K562 (cell line): ENCODE measurements at regions not wholly inside any gene's neighbourhood (a gene's known extent, or its start where the extent isn't known, plus 50 kb on each side); places are given as distances from the start of the nearest gene placed in this dataset.

Experiments used
- ATAC-seq: fragments of 200-7000 bp; cut with Tn5 transposase; 3 replicates; pipeline ENCODE4 v1.9.1; 2020; ENCODE audit warnings: moderate library complexity
- BruUV-seq: library from RNA; stranded (reverse); fragments of 400-500 nt; replicated peaks from 2 replicates; lab custom pipeline; 2021; lab: Mats Ljungman, UMichigan
- CTCF ChIA-PET: fragments of 300-600 bp; formaldehyde crosslinking; extraction: SDS; loops from one replicate; lab custom pipeline; 2021; ENCODE audit warnings: low intra/inter-chr PET ratio; lab: Yijun Ruan, JAX
- POLR2A ChIA-PET: fragments of 300-600, 350-650 bp; sonication (Branson Sonifier 250); formaldehyde crosslinking; extraction: SDS; loops from one replicate; lab custom pipeline; 2021; ENCODE audit warnings: antibody characterized with exemption, inconsistent platforms; lab: Yijun Ruan, JAX
- DNase-seq, 4 experiments: peaks; one replicate each; pipeline versions ENCODE4 v3.0.0 to v3.0.0-alpha.2; 2011 to 2018; ENCODE audit warnings: low spot score in 3 of 4, mixed read lengths in 3 of 4; ENCODE audit errors: extremely low read depth in 1 of 4
- FAIRE-seq: peaks from 2 replicates; lab custom pipeline; 2011; peaks lifted over from hg19 to GRCh38; lab: Jason Lieb, UNC
- H2AFZ ChIP-seq: 2 replicates; pipeline ENCODE4 v1.6.0; 2011; ENCODE audit warnings: low read depth, low read length, control low read depth, inconsistent platforms
- H3K27ac ChIP-seq: fragments of 200-600 bp; 3 replicates; pipeline ENCODE4 v1.8.0; 2011; ENCODE audit warnings: low read depth, mild to moderate bottlenecking, control low read depth, inconsistent platforms, low read length, moderate library complexity, mixed read lengths; ENCODE audit errors: extremely low read depth
- H3K27me3 ChIP-seq, 2 experiments: fragments of 300-600 bp in 1 of 2; 2 replicates in 1 of 2; 3 replicates in 1 of 2; pipeline versions ENCODE4 v1.6.0 to v1.8.0; 2011; ENCODE audit warnings: inconsistent platforms in 2 of 2, low read length in 2 of 2, mild to moderate bottlenecking in 1 of 2, mixed read lengths in 1 of 2, moderate library complexity in 1 of 2; ENCODE audit not compliant: control insufficient read depth in 2 of 2, insufficient read depth in 2 of 2
- H3K36me3 ChIP-seq: fragments of 300-600 bp; 3 replicates; pipeline ENCODE4 v1.8.0; 2011; ENCODE audit warnings: mild to moderate bottlenecking, low read length, inconsistent platforms; ENCODE audit not compliant: control insufficient read depth, insufficient read depth
- H3K4me1 ChIP-seq, 2 experiments: fragments of 200-600 bp in 1 of 2; replicated peaks in 1 of 2; 2 replicates in 1 of 2; 3 replicates in 1 of 2; pipeline versions ENCODE4 v1.5.1 to v1.8.0; 2011; ENCODE audit warnings: inconsistent platforms in 2 of 2, low read length in 2 of 2, mild to moderate bottlenecking in 1 of 2, mixed read lengths in 1 of 2, moderate library complexity in 1 of 2; ENCODE audit not compliant: control insufficient read depth in 2 of 2, insufficient read depth in 2 of 2
- H3K4me2 ChIP-seq: 2 replicates; pipeline ENCODE4 v1.6.1; 2011; ENCODE audit warnings: low read length, control low read depth, inconsistent platforms, mixed read lengths; ENCODE audit not compliant: insufficient read depth
- H3K4me3 ChIP-seq: fragments of 200-600 bp; sonication (generic), shearing (Covaris generic); 2 replicates; pipeline ENCODE4 v1.5.1; 2016; ENCODE audit warnings: control low read depth, inconsistent platforms
- H3K79me2 ChIP-seq: fragments of 200-600 bp; 3 replicates; pipeline ENCODE4 v1.8.0; 2011; ENCODE audit warnings: low read length, inconsistent platforms; ENCODE audit not compliant: control insufficient read depth, insufficient read depth
- H3K9ac ChIP-seq, 2 experiments: 2 replicates each; pipeline versions ENCODE4 v1.6.0 to v1.6.1; 2011; ENCODE audit warnings: low read depth in 2 of 2, low read length in 2 of 2, control low read depth in 1 of 2, inconsistent platforms in 1 of 2, mild to moderate bottlenecking in 1 of 2, mixed read lengths in 1 of 2; ENCODE audit not compliant: insufficient read depth in 1 of 2
- H3K9me1 ChIP-seq: one replicate; pipeline ENCODE4 v1.6.0; 2011; ENCODE audit warnings: inconsistent platforms, mild to moderate bottlenecking, low read length, moderate library complexity; ENCODE audit not compliant: control insufficient read depth, insufficient read depth
- H3K9me3 ChIP-seq: replicated peaks from 2 replicates; pipeline ENCODE4 v1.5.1; 2011; ENCODE audit warnings: low read depth, low read length, inconsistent platforms; ENCODE audit not compliant: control insufficient read depth, insufficient read depth
- H4K20me1 ChIP-seq: replicated peaks from 2 replicates; pipeline ENCODE4 v1.6.1; 2011; ENCODE audit warnings: low read length, inconsistent platforms, mixed read lengths; ENCODE audit not compliant: control insufficient read depth, insufficient read depth
- BRF2 ChIP-seq: IDR thresholded peaks from 3 replicates; pipeline ENCODE4 v1.6.1; 2011; ENCODE audit warnings: borderline replicate concordance, mild to moderate bottlenecking; ENCODE audit not compliant: insufficient read length, insufficient read depth
- ELK3 ChIP-seq: fragments of 450-650 bp; formaldehyde crosslinking; IDR thresholded peaks from 2 replicates; pipeline ENCODE4 v1.4.0; 2020; ENCODE audit warnings: mild to moderate bottlenecking
- GABPA ChIP-seq: fragments of 200-800 bp; sonication (Bioruptor generic); conservative IDR thresholded peaks from 2 replicates; pipeline ENCODE4 v1.6.1; 2016; ENCODE audit warnings: low read depth, missing genetic modification characterization, missing compliant biosample characterization
- IFI16 ChIP-seq: fragments of 250-450 bp; sonication (Bioruptor Pico); IDR thresholded peaks from 2 replicates; pipeline ENCODE4 v2.1.2; 2022; ENCODE audit warnings: mild to moderate bottlenecking, inconsistent platforms
- MTA2 ChIP-seq: fragments of 450-650 bp; IDR thresholded peaks from 2 replicates; pipeline ENCODE4 v1.6.1; 2016; ENCODE audit warnings: low read depth
- MYBL2 ChIP-seq, 2 experiments: fragments of 450-650 bp in 1 of 2; sonication (generic) in 1 of 2; formaldehyde crosslinking in 1 of 2; IDR thresholded peaks; 2 replicates each; pipeline versions ENCODE4 v1.6.1 to v1.8.1; 2017 to 2022; ENCODE audit warnings: borderline replicate concordance in 1 of 2, inconsistent platforms in 1 of 2, low read depth in 1 of 2, mild to moderate bottlenecking in 1 of 2, missing genetic modification reagents in 1 of 2, moderate library complexity in 1 of 2
- UBTF ChIP-seq, 2 experiments: IDR thresholded peaks; 2 replicates each; pipeline ENCODE4 v1.6.1; 2012; ENCODE audit warnings: improper control_type of control experiment in 2 of 2, low read depth in 2 of 2, low read length in 2 of 2, borderline replicate concordance in 1 of 2
- WGBS: fragments of 100-300 bp; shearing (Covaris generic); methylation state at CpG from one replicate; pipeline ENCODE4 v1.1.6; 2016; ENCODE audit warnings: low coverage, mixed read lengths; ENCODE audit not compliant: insufficient coverage; ENCODE audit errors: missing lambda C conversion rate; 5-methylcytosine and 5-hydroxymethylcytosine counted together
- in situ Hi-C: fragments of 300-500 bp; cut with MboI; formaldehyde crosslinking; loops from 4 replicates; pipeline ENCODE4 v1.15.0; 2018; ENCODE audit warnings: inconsistent platforms, mixed read lengths
- intact Hi-C: fragments of 100-400 bp; cut with micrococcal nuclease; formaldehyde crosslinking; loops from 2 replicates; pipeline ENCODE4 v1.14.2; 2022

- TF ChIP-seq GABPA (tag) (no peak), MYBL2 (IDR thresholded peaks at IDR 0.05; ENCODE audit: low read depth) (no peak), MYBL2 (CRISPR knock-in tag; IDR thresholded peaks at IDR 0.05; ENCODE audit: borderline replicate concordance) (no peak)
Observed at GRCh38 chr2:125593036-125593435, 1062.9 kb upstream of the GYPC start (continued).

- no TSS peak for BruUV-seq
- Histone ChIP-seq H3K9me1 (no peaks in the 10 kb centered on the region), H3K36me3 (no peaks in the 10 kb centered on the region), H4K20me1 (no peaks in the 10 kb centered on the region), H3K4me2 (no peak overlapping the region), H3K27me3 (no peaks in the 10 kb centered on the region), H3K27ac (no peak overlapping the region), H2AFZ (no peak overlapping the region), H3K4me1 (no peaks in the 10 kb centered on the region), H3K9me3 (no peaks in the 10 kb centered on the region; the same call in 1 of the 2 replicates), H3K9ac (no peak overlapping the region), H3K79me2 (no peaks in the 10 kb centered on the region), H3K4me3 (no peak overlapping the region)
- POLR2A ChIA-PET = no interaction called here
- DNase-seq (no peak), FAIRE-seq (no peak), ATAC-seq (no peak)
- CTCF ChIA-PET = no interaction called here
- intact Hi-C loops = no loop called here
- in situ Hi-C loops = no loop called here
- WGBS = 3% methylated on average over 3 of the region's 3 CpGs
- TF ChIP-seq BRF2 (no peak), UBTF (IDR thresholded peaks at IDR 0.05; ENCODE audit: borderline replicate concordance in 1 of 2, low read depth in 2 of 2, low read length in 2 of 2) (no peak), IFI16 (no peak), MTA2 (no peak), ELK3 (CRISPR knock-in tag) (no peak)
Observed at GRCh38 chr2:125596612-125597011, 1059.3 kb upstream of the GYPC start.
